BJ (cell line): ENCODE measurements at regions not wholly inside any gene's neighbourhood (a gene's known extent, or its start where the extent isn't known, plus 50 kb on each side); places are given as distances from the start of the nearest gene placed in this dataset.
A peak's percentile ranks its signal among the peaks of the same experiment; 100 is the strongest.

Experiments used
- CTCF ChIA-PET: fragments of 350-600 bp; formaldehyde crosslinking; extraction: SDS; loops from one replicate; lab custom pipeline; 2021; ENCODE audit warnings: antibody characterized with exemption, inconsistent platforms; lab: Yijun Ruan, JAX
- POLR2A ChIA-PET: fragments of 300-600 bp; sonication (Branson Sonifier 250); formaldehyde crosslinking; extraction: SDS; loops from one replicate; lab custom pipeline; 2021; ENCODE audit warnings: antibody characterized with exemption; lab: Charles Lee
- DNase-seq: peaks from one replicate; pipeline ENCODE4 v3.0.0-alpha.2; 2011; ENCODE audit warnings: low read depth
- H3K27me3 ChIP-seq: 2 replicates; pipeline ENCODE4 v1.6.0; 2011; ENCODE audit warnings: low read length; ENCODE audit not compliant: control insufficient read depth, insufficient read depth
- H3K36me3 ChIP-seq: 2 replicates; pipeline ENCODE4 v1.5.1; 2011; ENCODE audit warnings: low read length; ENCODE audit not compliant: control insufficient read depth, insufficient read depth
- H3K4me3 ChIP-seq: 2 replicates; pipeline ENCODE4 v1.5.1; 2011; ENCODE audit warnings: low read depth, mild to moderate bottlenecking, control low read depth, low read length
- CTCF ChIP-seq: IDR thresholded peaks from 2 replicates; pipeline ENCODE4 v1.5.1; 2011; ENCODE audit warnings: low read depth, mild to moderate bottlenecking, control low read depth, inconsistent platforms, low read length, moderate library complexity; ENCODE audit not compliant: insufficient read depth

GRCh38 chr6:169096388-169096787 is 157.3 kb downstream of the THBS2 start:
- ChIA-PET POLR2A (no interaction called here), CTCF (interaction anchor here (0.6 to 1.0 kb wide), 2 partner anchors 8 to 1299 kb away, joined by 4 read pairs; no protein-coding TSS in a partner anchor)
- DNase-seq, result no peak
- no peak overlapping the region for H3K4me3 ChIP-seq
- no peaks in the 10 kb centered on the region for H3K27me3 ChIP-seq
- TF ChIP-seq CTCF, result no peak
- no peaks in the 10 kb centered on the region for H3K36me3 ChIP-seq

- POLR2A ChIA-PET, result no interaction called here
- no peak for DNase-seq
- Histone ChIP-seq H3K4me3 (no peak overlapping the region), H3K36me3 (no peaks in the 10 kb centered on the region), H3K27me3 (no peaks in the 10 kb centered on the region)
- TF ChIP-seq CTCF, result no peak
- CTCF ChIA-PET, result no interaction called here
These were observed 158.5 kb downstream of the THBS2 start for GRCh38 chr6:169095153-169095552.

GRCh38 chr6:169094552-169094950 is 159.1 kb downstream of the THBS2 start:
- CTCF ChIA-PET, result no interaction called here
- no peaks in the 10 kb centered on the region for H3K27me3 ChIP-seq
- DNase-seq, result no peak
- TF ChIP-seq CTCF, result no peak
- POLR2A ChIA-PET, result interaction anchor here (0.6 kb wide), 1 partner anchor 320 kb away, joined by 3 read pairs; no protein-coding TSS in a partner anchor
- no peaks in the 10 kb centered on the region for H3K36me3 ChIP-seq
- no peak overlapping the region for H3K4me3 ChIP-seq

DNA sequence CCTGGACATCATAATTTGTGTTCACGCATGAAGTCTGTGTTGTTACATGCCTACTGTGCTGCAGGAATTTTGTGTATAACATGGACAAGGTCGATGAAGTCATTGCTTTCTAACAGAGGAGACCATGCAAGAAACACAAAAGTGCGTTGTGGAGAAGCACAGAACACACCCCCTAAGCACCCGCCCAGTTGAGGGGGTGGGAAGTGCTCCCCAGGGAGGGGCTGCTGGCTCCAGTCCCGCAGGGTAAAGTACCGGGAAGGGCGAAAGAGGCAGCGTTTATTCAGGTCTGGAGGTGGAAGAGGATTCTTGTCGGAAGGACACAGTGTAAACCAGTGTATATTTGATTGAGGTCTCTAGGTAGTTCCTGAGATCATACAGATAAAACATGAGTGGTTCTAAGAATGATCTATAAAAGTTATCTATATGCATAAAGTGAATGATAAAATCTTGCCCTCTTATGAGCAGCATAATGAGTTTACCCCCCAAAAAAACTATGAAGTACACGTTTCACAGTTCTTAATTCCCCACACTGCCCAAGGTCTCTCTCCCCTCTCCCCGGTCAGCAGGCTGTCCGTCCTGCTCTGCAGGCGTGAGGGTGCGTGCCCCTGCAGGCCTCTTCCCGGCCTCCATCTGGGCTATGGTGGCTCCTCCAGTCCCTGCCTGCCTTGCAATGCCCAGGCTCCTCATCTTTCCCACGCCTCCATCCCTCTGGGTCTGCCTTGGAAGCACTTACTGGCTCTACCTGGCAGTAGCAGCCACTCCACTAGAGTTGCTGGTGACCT is 159.7 kb downstream of the THBS2 start:
- no peak for DNase-seq
- no peak for TF ChIP-seq CTCF
- CTCF ChIA-PET, result interaction anchor here (0.9 to 1.6 kb wide), 3 partner anchors 21 to 70 kb away, joined by 3 to 6 read pairs (median 3); no protein-coding TSS in a partner anchor
- Histone ChIP-seq H3K36me3 (no peaks in the 10 kb centered on the region), H3K4me3 (no peak overlapping the region), H3K27me3 (no peaks in the 10 kb centered on the region)
- POLR2A ChIA-PET, result interaction anchor here (0.6 kb wide), 1 partner anchor 321 kb away, joined by 3 read pairs; no protein-coding TSS in a partner anchor

DNA sequence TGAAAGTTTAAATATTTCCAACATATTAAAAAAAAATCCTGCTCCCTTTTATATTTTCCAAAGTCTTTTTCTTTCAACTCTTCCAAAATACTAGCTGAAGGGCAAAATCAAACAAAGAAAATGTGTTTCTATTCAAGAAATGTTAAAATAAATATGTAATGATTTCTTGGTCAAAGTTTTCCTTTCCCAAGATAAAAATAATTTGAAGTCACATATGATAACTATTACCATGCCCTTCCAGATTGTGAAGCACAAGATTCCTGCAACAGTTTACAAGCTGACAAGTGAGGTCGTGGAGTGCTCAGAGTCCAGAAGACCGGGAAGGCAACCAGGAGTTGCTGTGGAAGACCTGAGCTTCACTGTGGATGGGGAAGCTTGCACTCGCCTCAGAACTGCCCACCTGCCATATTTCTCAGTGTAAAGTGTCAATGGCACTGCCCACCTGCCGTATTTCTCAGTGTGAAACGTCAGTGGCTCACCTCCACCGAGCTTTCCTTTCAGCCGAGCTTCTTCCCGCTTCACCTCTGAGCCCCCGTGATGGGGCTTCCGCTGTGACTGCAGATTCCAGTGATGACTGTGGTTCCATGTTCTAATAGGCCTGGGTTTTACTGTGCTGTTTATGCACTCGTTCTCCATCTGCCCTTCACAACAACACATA is 160.5 kb downstream of the THBS2 start:
- ChIA-PET POLR2A (interaction anchor here (0.5 kb wide), 1 partner anchor 245 kb away, joined by 4 read pairs; no protein-coding TSS in a partner anchor), CTCF (interaction anchor here (0.9 to 1.6 kb wide), 3 partner anchors 20 to 71 kb away, joined by 3 to 6 read pairs (median 3); no protein-coding TSS in a partner anchor)

More for the DNA sequence above, 160.5 kb downstream of the THBS2 start:
- Histone ChIP-seq H3K4me3 (no peak overlapping the region), H3K36me3 (no peaks in the 10 kb centered on the region), H3K27me3 (no peaks in the 10 kb centered on the region)
- TF ChIP-seq CTCF, result no peak
- peak; percentile 57 for DNase-seq
